ENCODE measurements at regions not wholly inside any gene's neighbourhood (a gene's known extent, or its start where the extent isn't known, plus 50 kb on each side); places are given as distances from the start of the nearest gene placed in this dataset.

DNA sequence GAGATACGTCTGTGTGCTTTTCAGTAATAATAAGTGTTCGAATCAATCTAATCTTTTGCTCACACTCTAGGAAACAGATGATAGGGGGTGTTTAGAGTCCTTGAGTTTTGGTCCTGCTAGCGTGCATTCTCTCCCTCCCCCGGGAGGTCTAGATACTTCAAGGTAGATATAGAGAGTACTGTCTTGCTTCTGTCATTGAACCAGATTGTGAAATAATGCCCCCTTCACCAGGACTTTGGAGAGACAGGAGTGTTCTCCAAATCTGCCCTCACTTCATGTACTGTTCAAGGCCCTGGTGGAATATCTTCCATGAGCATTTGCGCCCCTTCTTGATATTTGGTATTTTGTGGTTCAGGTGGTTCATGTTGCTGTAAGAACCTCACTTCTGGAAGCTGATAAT lies 59.4 kb upstream of the MGAT5 start:
- TF ChIP-seq POLR2AphosphoS5 (IDR thresholded peaks at IDR 0.05) (no peak), EZH2 (IDR thresholded peaks at IDR 0.05; ENCODE audit: borderline replicate concordance, insufficient read depth, low read length, poor library complexity, severe bottlenecking) (no peak), MXI1 (conservative IDR thresholded peaks at IDR 0.05; ENCODE audit: poor library complexity, severe bottlenecking) (no peak), CTCF (IDR thresholded peaks at IDR 0.05; ENCODE audit: poor library complexity, severe bottlenecking) (no peak), EP300 (conservative IDR thresholded peaks at IDR 0.05; ENCODE audit: poor library complexity, severe bottlenecking) (no peak), RAD21 (conservative IDR thresholded peaks at IDR 0.05) (no peak)
